HS-5 (cell line): ENCODE measurements at regions not wholly inside any gene's neighbourhood (a gene's known extent, or its start where the extent isn't known, plus 50 kb on each side); places are given as distances from the start of the nearest gene placed in this dataset.
"Not testable (repeated sequence)": the region's sequence is repeated elsewhere in the genome, so short reads cannot be mapped to it uniquely, and the experiment has no call there.

Experiments used
- DNase-seq: peaks from one replicate; pipeline ENCODE4 v3.0.0-alpha.2; 2012; ENCODE audit warnings: low read depth

DNA sequence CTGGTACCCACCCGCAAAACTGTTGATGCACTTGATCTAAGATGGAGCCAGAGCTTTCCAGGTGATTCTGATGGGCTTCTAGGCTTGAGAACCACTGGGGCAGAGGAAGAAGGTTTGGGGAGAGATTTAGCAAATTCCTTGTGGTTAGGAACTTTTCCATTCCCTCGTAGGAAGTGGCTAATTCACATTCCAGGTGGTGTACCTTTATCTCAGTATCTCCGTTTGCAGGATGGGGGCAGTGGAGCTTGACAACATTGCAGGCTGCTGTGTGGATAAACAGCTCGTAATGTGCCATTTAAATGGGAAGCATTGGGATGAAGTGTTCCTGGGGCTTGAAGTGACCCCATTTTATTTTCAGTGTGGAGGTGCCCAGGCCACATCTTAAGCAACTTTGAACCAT, 172.9 kb upstream of the IL12B start:
- DNase-seq, result no peak

GRCh38 chr5:159504106-159504856, 174.0 kb upstream of the IL12B start:
- DNase-seq, result no peak

GRCh38 chr5:159504857-159505304, 174.6 kb upstream of the IL12B start:
- no peak for DNase-seq

- DNase-seq, result no peak
These were observed 176.8 kb upstream of the IL12B start for GRCh38 chr5:159507055-159507454.

DNA sequence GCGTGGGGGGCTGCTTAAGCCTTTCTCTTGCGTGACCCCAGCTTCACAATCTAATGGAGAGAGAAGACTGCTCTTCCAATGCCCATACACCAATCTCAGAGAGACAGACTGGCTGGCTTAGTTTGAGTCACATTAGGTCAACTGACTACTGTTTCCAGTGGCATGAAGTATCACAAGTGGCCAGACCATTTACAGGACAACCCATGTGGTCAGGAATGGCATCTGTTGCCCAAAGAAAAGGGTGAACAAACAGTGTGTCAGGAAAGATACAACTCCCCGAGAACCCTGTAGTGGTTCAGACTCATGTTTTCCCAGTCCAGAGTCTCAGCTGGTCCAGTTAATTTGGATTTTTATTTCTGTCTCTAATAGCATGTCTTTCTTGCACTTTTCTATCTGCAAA, 177.4 kb upstream of the IL12B start:
- DNase-seq, result no peak

- no peak for DNase-seq
These were observed 178.1 kb upstream of the IL12B start for GRCh38 chr5:159508344-159508743.

- DNase-seq, result no peak
These were observed 178.8 kb upstream of the IL12B start for GRCh38 chr5:159509002-159509660.

GRCh38 chr5:159510282-159510681, 180.0 kb upstream of the IL12B start:
- no peak for DNase-seq

- no peak for DNase-seq
These were observed 181.3 kb upstream of the IL12B start for GRCh38 chr5:159511570-159511969.

- no peak for DNase-seq
These were observed 181.8 kb upstream of the IL12B start for GRCh38 chr5:159512064-159512463.

GRCh38 chr5:159514229-159514810, 184.0 kb upstream of the IL12B start:
- no peak for DNase-seq

DNA sequence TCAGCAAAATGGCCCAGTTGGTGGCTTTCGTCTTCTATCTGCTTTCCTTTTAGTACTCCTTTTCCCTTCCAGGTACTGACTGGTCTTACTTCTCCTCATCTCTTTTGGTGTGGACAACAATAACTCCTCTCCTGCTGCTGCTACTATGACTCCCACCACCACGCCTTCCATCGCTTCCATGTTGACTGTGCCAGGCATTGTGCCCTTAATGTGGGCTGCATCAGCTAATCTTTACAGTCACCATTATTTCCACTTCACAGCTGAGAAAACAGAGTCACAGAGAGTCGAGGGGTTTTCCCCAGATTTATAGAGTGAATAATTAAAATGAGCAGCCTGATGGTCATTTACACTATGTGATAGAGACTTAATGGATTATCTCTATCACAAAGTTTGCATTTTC, 184.9 kb upstream of the IL12B start:
- no peak for DNase-seq

GRCh38 chr5:159515909-159516415, 185.7 kb upstream of the IL12B start:
- no peak for DNase-seq

DNA sequence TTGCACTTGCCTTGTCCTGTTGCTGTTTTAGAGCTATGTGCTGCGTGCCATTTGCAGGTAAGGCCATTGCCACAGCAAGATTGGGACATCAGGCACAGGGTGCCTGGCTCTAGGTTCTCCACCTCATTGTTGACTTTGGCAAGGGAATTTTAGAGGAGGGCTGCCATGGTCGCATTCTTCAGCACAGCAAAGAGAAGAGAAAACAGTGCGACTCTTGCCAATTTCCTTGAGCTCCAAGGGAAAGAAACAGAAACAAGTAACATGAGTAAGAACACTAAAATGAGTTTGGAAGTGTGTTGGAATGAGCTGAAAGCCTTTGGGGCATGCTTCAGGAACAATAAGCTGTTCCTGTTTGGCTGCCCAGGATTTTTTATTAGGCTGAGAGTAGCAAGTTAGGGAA, 188.1 kb upstream of the IL12B start:
- DNase-seq, result no peak

DNA sequence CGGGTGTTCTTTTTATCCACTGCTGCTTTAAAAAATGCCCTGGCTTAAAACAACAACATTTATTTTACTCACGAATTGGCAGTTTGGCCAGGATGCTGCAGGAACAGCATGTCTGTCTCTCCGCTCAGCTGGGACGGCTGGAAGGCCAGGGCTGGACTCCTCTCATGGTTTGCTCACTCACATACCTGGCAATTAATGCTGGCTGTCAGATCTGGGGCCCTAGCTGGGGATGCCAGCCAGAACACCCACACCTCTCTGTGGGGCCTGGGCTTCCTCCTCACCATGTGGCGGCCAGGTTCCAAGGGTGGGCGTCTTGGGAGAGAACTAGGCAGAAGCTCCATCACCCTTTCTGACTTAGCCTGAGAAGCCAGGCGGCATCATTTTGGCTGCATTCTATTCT, 189.1 kb upstream of the IL12B start:
- no peak for DNase-seq

DNA sequence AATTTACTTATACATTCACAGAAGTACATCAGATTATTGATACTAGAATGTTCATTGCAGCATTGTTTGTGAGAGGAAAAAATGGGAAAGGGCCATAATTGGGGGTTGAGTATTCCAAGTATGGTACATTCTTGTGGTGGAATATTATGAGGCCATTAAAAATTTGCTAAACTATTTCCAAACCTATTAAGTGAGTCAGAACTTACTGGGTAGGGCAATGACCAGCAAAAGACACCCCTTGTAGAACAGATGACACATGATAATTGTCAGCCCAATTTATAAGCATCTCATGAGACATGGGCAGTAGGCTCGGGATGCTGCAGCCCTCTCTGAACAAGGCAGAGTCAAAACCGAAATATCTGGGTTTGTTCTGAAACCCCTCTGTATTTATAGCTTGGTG, 192.6 kb upstream of the IL12B start:
- DNase-seq, result no peak

DNA sequence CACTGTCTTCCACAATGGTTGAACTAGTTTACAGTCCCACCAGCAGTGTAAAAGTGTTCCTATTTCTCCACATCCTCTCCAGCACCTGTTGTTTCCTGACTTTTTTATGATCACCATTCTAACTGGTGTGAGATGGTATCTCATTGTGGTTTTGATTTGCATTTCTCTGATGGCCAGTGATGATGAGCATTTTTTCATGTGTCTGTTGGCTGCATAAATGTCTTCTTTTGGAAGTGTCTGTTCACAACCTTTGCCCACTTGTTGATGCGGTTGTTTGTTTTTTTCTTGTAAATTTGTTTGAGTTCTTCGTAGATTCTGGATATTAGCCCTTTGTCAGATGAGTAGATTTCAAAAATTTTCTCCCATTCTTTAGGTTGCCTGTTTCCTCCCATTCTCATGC, 194.0 kb upstream of the IL12B start:
- DNase-seq, result not testable (repeated sequence)

GRCh38 chr5:159525117-159525516, 194.8 kb upstream of the IL12B start:
- DNase-seq, result no peak

- no peak for DNase-seq
These were observed 197.4 kb upstream of the IL12B start for GRCh38 chr5:159527546-159528254.

- DNase-seq, result no peak
These were observed 201.3 kb upstream of the IL12B start for GRCh38 chr5:159531554-159532105.

GRCh38 chr5:159533197-159533596, 202.9 kb upstream of the IL12B start:
- DNase-seq, result no peak

GRCh38 chr5:159536166-159536565, 205.9 kb upstream of the IL12B start:
- DNase-seq, result no peak
